22Rv1 (cell line): ENCODE measurements at regions not wholly inside any gene's neighbourhood (a gene's known extent, or its start where the extent isn't known, plus 50 kb on each side); places are given as distances from the start of the nearest gene placed in this dataset.

Source experiments
- H3K27ac ChIP-seq: fragments of 450-650 bp; 2 replicates; pipeline ENCODE4 v1.5.1; 2017
- ZFX ChIP-seq: fragments of 450-650 bp; IDR thresholded peaks from 2 replicates; pipeline ENCODE4 v1.6.1; 2017; ENCODE audit warnings: antibody characterized with exemption, borderline replicate concordance
- TF ChIP-seq, protein P1 (sequence below): fragments of 450-650 bp; IDR thresholded peaks from 2 replicates; pipeline ENCODE4 v1.5.1; 2017; ENCODE audit warnings: mild to moderate bottlenecking

DNA sequence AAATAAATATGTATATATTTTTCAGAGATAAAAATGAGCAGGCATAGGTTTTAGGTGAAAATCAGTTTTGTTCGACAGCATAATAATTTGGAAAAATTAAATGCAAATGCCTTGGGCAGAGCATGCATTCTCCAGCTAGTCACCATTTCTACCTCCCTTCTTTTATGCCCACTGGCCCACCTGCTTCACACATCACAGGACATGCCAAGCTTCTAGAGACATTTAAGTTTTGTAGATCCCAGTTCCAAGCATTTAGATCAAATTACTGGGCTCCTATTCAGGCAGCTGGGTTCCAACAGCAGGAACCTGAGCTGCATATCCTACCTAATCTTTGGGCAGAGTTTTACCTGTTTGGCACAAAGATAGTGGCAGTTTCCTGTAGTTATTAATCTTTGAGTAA lies 67.6 kb upstream of the SLC38A4 start:
- H3K27ac ChIP-seq = no peak overlapping the region
- TF ChIP-seq, protein P1, sequence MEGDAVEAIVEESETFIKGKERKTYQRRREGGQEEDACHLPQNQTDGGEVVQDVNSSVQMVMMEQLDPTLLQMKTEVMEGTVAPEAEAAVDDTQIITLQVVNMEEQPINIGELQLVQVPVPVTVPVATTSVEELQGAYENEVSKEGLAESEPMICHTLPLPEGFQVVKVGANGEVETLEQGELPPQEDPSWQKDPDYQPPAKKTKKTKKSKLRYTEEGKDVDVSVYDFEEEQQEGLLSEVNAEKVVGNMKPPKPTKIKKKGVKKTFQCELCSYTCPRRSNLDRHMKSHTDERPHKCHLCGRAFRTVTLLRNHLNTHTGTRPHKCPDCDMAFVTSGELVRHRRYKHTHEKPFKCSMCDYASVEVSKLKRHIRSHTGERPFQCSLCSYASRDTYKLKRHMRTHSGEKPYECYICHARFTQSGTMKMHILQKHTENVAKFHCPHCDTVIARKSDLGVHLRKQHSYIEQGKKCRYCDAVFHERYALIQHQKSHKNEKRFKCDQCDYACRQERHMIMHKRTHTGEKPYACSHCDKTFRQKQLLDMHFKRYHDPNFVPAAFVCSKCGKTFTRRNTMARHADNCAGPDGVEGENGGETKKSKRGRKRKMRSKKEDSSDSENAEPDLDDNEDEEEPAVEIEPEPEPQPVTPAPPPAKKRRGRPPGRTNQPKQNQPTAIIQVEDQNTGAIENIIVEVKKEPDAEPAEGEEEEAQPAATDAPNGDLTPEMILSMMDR = no peak
- TF ChIP-seq ZFX = no peak

DNA sequence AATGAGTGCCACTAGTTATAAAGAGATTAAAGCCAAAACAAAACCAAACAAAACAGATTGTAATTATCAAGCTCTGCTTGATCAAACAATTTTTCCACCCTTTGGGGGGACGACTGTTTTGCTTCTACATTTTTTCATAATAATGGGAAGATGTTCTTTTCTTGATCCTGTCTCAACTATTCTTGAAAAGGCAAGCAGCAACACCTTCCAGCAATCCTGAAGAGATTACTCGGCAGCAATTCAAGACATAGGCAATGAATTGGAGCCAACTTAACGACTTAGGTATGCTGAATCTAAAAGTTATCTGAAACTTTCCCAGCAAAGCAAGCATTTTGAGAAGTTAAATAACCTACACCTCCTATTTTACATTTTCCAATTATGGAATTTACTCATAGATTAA lies 69.9 kb upstream of the SLC38A4 start:
- no peak overlapping the region for H3K27ac ChIP-seq
- no peak for TF ChIP-seq ZFX
- TF ChIP-seq, protein P1 = no peak

DNA sequence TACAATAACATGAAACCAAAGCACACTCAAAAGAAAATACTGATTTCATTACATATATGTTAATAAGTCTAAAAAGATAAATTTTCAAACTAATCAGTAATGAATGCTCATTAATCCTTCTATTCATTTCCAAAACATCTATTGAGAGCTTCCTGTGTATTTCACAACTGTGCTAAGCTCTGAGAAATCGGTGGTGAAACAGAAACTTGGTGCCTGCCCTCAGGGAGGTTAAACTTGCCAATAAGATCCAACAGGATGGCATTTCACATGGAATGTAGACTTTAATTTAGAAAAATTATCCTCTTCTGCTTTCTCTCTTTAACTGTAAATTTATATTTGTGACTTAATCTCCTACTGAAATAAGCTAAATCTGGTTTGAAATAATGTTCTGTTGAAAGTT lies 70.9 kb upstream of the SLC38A4 start:
- no peak overlapping the region for H3K27ac ChIP-seq
- TF ChIP-seq ZFX = no peak
- TF ChIP-seq, protein P1 = no peak

DNA sequence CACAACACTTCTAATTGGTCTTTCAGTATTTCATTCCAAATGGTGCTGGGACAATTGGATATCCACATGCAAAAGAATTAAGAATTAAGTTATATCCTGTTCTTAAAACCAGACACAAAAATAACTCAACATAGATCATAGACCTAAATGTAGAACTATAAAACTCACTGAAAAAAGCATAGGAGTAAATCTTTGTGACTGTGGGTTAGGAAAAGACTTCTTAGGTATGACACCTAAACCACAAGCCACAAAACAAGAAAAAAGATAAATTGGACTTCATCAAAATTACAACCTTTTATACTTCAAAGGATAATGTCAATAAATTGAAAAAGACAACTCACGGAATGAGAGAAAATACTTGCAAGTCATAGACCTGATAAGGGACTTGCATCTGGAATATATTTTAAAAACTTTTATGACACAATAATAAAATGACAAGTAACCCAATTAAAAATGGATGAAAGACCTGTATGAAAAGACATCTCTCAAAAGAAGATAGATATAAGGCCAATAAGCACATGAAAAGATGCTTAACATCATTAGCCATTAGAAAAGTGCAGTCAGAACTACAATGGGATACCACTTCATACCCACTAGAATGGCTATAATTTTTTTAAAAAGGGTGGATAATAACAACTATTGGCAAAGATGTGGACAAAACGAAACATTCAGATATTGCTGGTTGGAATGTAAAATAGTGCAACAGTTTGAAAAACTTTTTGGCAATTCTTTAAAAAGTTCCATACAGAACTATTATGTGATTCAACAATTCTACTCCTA lies 72.5 kb upstream of the SLC38A4 start:
- H3K27ac ChIP-seq = no peak overlapping the region
- TF ChIP-seq ZFX = no peak
- TF ChIP-seq, protein P1 = no peak

DNA sequence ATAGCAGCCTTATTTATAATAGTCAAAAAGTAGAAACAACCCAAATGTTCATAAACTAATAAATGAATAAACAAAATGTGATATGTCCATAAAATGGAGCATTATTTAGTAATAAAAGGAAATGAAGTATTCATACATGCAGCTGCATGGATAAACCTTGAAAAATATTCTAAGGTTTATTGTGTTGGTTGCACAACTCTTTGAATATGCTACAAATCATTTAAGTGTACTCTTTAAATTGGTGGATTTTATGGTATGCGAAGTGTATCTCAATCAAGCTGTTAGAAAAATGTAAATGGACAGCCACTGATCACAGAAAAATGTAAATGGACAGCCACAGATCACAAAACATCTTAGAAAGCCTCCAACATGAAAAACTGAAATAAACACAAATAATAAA lies 73.2 kb upstream of the SLC38A4 start:
- no peak for TF ChIP-seq ZFX
- TF ChIP-seq, protein P1 = no peak
- no peak overlapping the region for H3K27ac ChIP-seq

DNA sequence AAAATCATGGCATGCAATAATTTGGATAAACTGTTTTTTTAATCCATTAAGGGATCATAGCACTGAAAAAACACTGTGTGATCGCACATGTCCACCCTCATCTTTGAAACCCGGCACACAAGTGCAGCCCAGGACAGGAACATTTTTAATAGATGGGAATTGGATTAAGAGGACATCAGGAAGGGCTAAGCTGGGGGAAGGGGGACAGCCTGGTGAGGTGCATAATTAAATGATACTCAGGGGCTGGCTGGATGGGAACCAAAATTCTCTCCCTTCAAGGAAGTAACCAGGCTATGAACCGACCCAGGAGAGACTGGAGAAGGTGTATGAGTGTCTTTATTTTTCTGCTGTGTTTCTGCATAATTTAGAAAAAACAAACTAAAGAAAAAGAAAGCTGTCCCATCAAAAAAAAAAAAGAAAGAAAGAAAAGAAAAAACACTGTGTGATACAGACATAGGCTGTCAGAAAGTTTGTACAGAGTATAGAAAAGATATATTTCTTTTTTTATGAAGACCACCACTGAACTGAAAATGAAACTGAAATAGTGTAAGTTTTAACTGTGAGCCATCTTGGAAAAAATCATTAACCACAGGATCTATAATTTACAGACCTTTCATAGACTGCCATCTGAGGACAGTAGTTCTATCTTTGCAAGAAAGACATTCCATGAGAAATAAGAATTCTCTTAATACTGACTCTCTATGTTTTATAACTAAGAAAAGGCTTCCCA lies 75.1 kb upstream of the SLC38A4 start:
- no peak for TF ChIP-seq ZFX
- TF ChIP-seq, protein P1 = no peak
- H3K27ac ChIP-seq = no peak overlapping the region

DNA sequence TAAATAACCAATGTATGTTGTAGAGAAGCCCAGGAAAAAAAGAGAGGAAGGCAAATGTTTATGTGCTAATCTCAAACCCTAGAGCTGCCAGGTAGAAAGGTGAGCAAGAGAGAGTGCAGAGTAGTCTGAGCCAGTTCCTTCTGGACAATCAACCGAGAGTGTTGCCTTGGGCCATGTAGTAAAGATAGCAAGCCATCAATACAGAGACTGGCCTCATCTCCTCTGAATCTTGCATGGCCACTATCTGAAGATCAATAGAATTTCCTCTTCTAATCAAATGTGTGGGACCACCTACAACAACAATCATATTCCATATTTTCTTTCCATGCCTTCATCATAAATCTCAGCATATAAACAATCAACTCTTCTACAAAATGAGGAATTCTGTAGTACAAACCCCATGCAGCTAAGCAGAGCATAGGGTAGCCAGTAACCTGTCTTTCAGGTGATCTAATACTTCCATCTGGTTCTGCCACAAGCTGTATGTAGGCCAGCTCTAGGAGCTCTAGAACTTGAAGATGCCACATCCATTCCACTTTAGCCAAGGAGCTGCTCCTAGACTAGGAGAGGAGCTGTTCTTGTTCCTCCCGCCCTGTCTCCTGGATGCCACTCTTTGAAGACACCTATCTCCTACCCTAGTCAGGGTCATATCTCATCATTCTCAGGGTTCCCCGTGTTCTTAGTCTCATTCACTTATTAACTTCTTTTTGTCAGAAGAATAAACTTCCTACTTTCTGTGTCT lies 75.8 kb upstream of the SLC38A4 start:
- no peak overlapping the region for H3K27ac ChIP-seq
- TF ChIP-seq, protein P1 = no peak
- no peak for TF ChIP-seq ZFX
